GM12892 (cell line): ENCODE measurements at regions not wholly inside any gene's neighbourhood (a gene's known extent, or its start where the extent isn't known, plus 50 kb on each side); places are given as distances from the start of the nearest gene placed in this dataset.

ENCODE experiments used
- POLR2A ChIP-seq: IDR thresholded peaks from 2 replicates; pipeline ENCODE4 v1.6.1; 2011; ENCODE audit warnings: low read depth, low read length, control low read depth
- POLR2AphosphoS5 ChIP-seq: IDR thresholded peaks from 2 replicates; pipeline ENCODE4 v1.6.1; 2011; ENCODE audit warnings: low read depth, low read length, control low read depth
- TAF1 ChIP-seq: IDR thresholded peaks from 2 replicates; pipeline ENCODE4 v1.6.1; 2011; ENCODE audit warnings: low read depth, mild to moderate bottlenecking, control low read depth, low read length, borderline replicate concordance

DNA sequence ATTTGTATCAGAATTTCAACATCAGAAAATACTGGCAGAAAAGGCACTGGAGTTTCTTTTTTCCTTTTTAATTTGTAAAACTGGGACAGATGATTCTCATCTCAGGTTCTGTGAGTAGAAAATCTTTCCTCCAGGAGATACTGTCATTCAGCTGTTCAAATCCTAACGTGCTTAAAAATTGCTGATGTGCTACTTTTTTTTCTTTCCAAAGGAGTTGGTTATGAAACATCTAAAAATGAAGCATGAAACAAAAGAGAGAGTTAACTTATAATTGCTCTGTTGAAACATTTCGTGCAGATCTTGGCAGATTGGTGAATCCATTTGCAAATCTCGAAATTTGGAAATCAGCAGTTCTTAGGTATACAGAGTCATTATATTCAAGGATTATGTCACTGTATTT, 622.6 kb downstream of the RNF144B start:
- no peak for TF ChIP-seq POLR2A
- TF ChIP-seq POLR2AphosphoS5, result no peak
- no peak for TF ChIP-seq TAF1
